PC-3 (cell line): ENCODE measurements at regions not wholly inside any gene's neighbourhood (a gene's known extent, or its start where the extent isn't known, plus 50 kb on each side); places are given as distances from the start of the nearest gene placed in this dataset.

Experiments
- ATAC-seq: fragments of 200-7000 bp; cut with Tn5 transposase; 2 replicates; pipeline ENCODE4 v1.9.1; 2020; ENCODE audit warnings: mild to moderate bottlenecking, moderate library complexity
- BruUV-seq: library from RNA; stranded (reverse); fragments of 400-500 nt; replicated peaks from 2 replicates; lab custom pipeline; 2021; lab: Mats Ljungman, UMichigan
- CTCF ChIA-PET: fragments of 300-600 bp; sonication (Branson Sonifier 250); formaldehyde crosslinking; loops from one replicate; lab custom pipeline; 2022; ENCODE audit warnings: antibody characterized with exemption; lab: Charles Lee
- POLR2A ChIA-PET: fragments of 300-600 bp; sonication (Branson Sonifier 250); formaldehyde crosslinking; loops from one replicate; lab custom pipeline; 2022; ENCODE audit warnings: antibody characterized with exemption; ENCODE audit not compliant: unreplicated experiment; lab: Charles Lee
- DNase-seq: peaks from one replicate; pipeline ENCODE4 v3.0.0-alpha.2; 2015
- H2AFZ ChIP-seq: fragments of 300-600 bp; sonication (generic); 2 replicates; pipeline ENCODE4 v1.6.0; 2016; ENCODE audit warnings: antibody characterized with exemption, low read length
- H3F3A ChIP-seq: fragments of 300-600 bp; sonication (generic); one replicate; pipeline ENCODE4 v1.6.0; 2017; ENCODE audit warnings: antibody characterized with exemption, low read length, control low read depth, mild to moderate bottlenecking; ENCODE audit not compliant: unreplicated experiment
- H3K27ac ChIP-seq: fragments of 300-600 bp; sonication (generic); 2 replicates; pipeline ENCODE4 v1.5.1; 2016; ENCODE audit warnings: mild to moderate bottlenecking, low read length
- H3K27me3 ChIP-seq: fragments of 300-600 bp; sonication (generic); 2 replicates; pipeline ENCODE4 v1.6.1; 2016; ENCODE audit warnings: low read length, mixed read lengths
- H3K36me3 ChIP-seq: fragments of 300-600 bp; sonication (generic); 2 replicates; pipeline ENCODE4 v1.6.1; 2016; ENCODE audit warnings: low read depth, mixed run types, low read length, mixed read lengths
- H3K4me1 ChIP-seq: fragments of 300-600 bp; sonication (generic); 2 replicates; pipeline ENCODE4 v1.5.1; 2016; ENCODE audit warnings: low read length; ENCODE audit not compliant: insufficient read depth
- H3K4me2 ChIP-seq: fragments of 300-600 bp; sonication (generic); 2 replicates; pipeline ENCODE4 v1.6.0; 2016; ENCODE audit warnings: low read length
- H3K4me3 ChIP-seq: fragments of 300-600 bp; sonication (generic); 2 replicates; pipeline ENCODE4 v1.5.1; 2016; ENCODE audit warnings: mild to moderate bottlenecking, low read length, mixed read lengths
- H3K79me2 ChIP-seq: fragments of 300-600 bp; sonication (generic); 2 replicates; pipeline ENCODE4 v1.6.1; 2017; ENCODE audit warnings: low read length, mixed read lengths
- H3K9ac ChIP-seq: fragments of 300-600 bp; sonication (generic); 2 replicates; pipeline ENCODE4 v1.6.0; 2016; ENCODE audit warnings: mild to moderate bottlenecking, low read length
- H3K9me2 ChIP-seq: fragments of 300-600 bp; sonication (generic); replicated peaks from 2 replicates; pipeline ENCODE4 v1.6.1; 2016; ENCODE audit warnings: mixed run types, low read length, mixed read lengths
- H3K9me3 ChIP-seq: fragments of 300-600 bp; sonication (generic); 2 replicates; pipeline ENCODE4 v1.6.1; 2016; ENCODE audit warnings: low read length, mixed read lengths
- H4K20me1 ChIP-seq: fragments of 300-600 bp; sonication (generic); 2 replicates; pipeline ENCODE4 v1.6.1; 2016; ENCODE audit warnings: low read length, mixed read lengths
- CTCF ChIP-seq: fragments of 300-600 bp; sonication (generic); conservative IDR thresholded peaks from 2 replicates; pipeline ENCODE4 v1.5.1; 2017; ENCODE audit warnings: antibody characterized with exemption, low read depth, mild to moderate bottlenecking, low read length
- EZH2 ChIP-seq: fragments of 300-600 bp; sonication (generic); IDR thresholded peaks from one replicate; pipeline ENCODE4 v1.6.1; 2017; ENCODE audit warnings: antibody characterized with exemption, mild to moderate bottlenecking, low read length; ENCODE audit not compliant: unreplicated experiment
- EZH2phosphoT487 ChIP-seq: fragments of 300-600 bp; sonication (generic); IDR thresholded peaks from 2 replicates; pipeline ENCODE4 v1.6.1; 2018; ENCODE audit warnings: mild to moderate bottlenecking, antibody characterized with exemption, low read length, borderline replicate concordance
- intact Hi-C: fragments of 100-400 bp; cut with micrococcal nuclease; formaldehyde crosslinking; loops from 2 replicates; pipeline ENCODE4 v1.9.0; 2023

DNA sequence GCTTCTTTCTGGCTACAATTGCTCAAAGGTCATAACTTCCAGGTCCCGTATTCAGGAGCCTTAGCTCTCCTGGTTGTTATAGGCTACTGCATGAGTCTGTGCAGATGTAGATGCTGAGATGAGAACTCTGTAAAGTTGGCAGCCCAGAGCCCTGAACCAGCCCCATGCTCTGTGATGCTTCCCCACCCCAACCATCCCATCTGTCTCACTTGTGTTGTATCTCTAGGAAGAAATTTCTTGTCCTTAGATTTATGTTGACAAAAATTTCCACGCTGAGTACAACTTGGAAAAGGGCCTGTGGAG lies 61.2 kb upstream of the EEPD1 start:
- no peak overlapping the region for H3K4me2 ChIP-seq
- POLR2A ChIA-PET: no interaction called here
- H3K27ac ChIP-seq: no peak overlapping the region
- TF ChIP-seq EZH2phosphoT487: no peak
- TF ChIP-seq EZH2: no peak
- TF ChIP-seq CTCF: no peak
- H3K9me3 ChIP-seq: no peaks in the 10 kb centered on the region
- ATAC-seq: no peak
- no peaks in the 10 kb centered on the region for H4K20me1 ChIP-seq
- no TSS peak for BruUV-seq
- no peak overlapping the region for H3K9ac ChIP-seq
- H3K4me1 ChIP-seq: no peaks in the 10 kb centered on the region
- no peaks in the 10 kb centered on the region for H3K36me3 ChIP-seq
- intact Hi-C loops: no loop called here
- H3K4me3 ChIP-seq: no peak overlapping the region
- no peak overlapping the region for H2AFZ ChIP-seq
- no peaks in the 10 kb centered on the region for H3F3A ChIP-seq
- no peaks in the 10 kb centered on the region for H3K79me2 ChIP-seq
- no peaks in the 10 kb centered on the region for H3K27me3 ChIP-seq
- no peaks in the 10 kb centered on the region for H3K9me2 ChIP-seq
- DNase-seq: no peak
- CTCF ChIA-PET: no interaction called here

DNA sequence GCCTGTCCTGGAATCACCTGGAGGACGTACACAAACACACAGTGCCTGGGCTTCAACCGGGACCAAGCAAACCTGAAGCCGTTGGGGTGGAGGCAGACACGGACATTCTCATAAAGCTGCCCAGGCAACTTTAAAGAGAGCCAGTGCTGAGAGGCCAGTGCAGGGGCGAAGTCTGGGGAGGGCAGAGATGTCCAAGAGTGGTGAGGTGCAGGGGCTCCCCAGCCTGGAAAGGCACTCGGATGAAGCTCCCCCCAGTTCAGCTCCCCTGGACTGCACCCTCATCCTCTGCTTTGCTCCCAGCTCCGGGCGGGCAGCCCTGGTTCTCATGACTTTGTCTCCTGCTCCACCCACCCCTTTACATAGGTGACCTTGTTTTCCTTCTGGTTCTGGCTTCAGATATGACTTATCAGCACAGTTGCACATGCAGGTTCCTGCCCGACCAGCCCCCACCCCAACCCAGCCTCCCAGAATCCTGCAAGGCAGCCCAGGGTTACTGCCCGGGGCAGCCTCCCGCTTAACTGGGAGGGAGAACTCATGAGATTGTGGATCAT lies 60.8 kb upstream of the EEPD1 start:
- BruUV-seq: no TSS peak
- POLR2A ChIA-PET: no interaction called here
- intact Hi-C loops: no loop called here

More for the DNA sequence above, 60.8 kb upstream of the EEPD1 start:
- Histone ChIP-seq H3K9ac (no peak overlapping the region), H3K9me2 (no peaks in the 10 kb centered on the region), H3K36me3 (no peaks in the 10 kb centered on the region), H3K79me2 (no peaks in the 10 kb centered on the region), H3K9me3 (no peaks in the 10 kb centered on the region), H3F3A (no peaks in the 10 kb centered on the region), H4K20me1 (no peaks in the 10 kb centered on the region), H3K27ac (no peak overlapping the region), H3K27me3 (no peaks in the 10 kb centered on the region), H3K4me3 (no peak overlapping the region), H3K4me2 (no peak overlapping the region), H2AFZ (no peak overlapping the region), H3K4me1 (no peaks in the 10 kb centered on the region)
- ATAC-seq (no peak), DNase-seq (no peak)
- CTCF ChIA-PET: no interaction called here
- TF ChIP-seq CTCF (no peak), EZH2 (no peak), EZH2phosphoT487 (no peak)
